GM19239 (cell line): ENCODE measurements at regions not wholly inside any gene's neighbourhood (a gene's known extent, or its start where the extent isn't known, plus 50 kb on each side); places are given as distances from the start of the nearest gene placed in this dataset.
"Not testable (repeated sequence)": the region's sequence is repeated elsewhere in the genome, so short reads cannot be mapped to it uniquely, and the experiment has no call there.

ENCODE experiments used
- DNase-seq: peaks from one replicate; pipeline ENCODE4 v3.0.0; 2011; ENCODE audit warnings: low spot score; ENCODE audit not compliant: insufficient read length
- FAIRE-seq: peaks from 2 replicates; lab custom pipeline; 2011; peaks lifted over from hg19 to GRCh38; lab: Jason Lieb, UNC

- DNase-seq (no peak), FAIRE-seq (no peak)
Observed at GRCh38 chr5:50583621-50584020, 82.8 kb upstream of the PARP8 start.

GRCh38 chr5:50588471-50588870 is 78.0 kb upstream of the PARP8 start:
- DNase-seq, FAIRE-seq: not testable (repeated sequence)

- not testable (repeated sequence) for FAIRE-seq, DNase-seq
Observed at GRCh38 chr5:50590444-50591189, 75.8 kb upstream of the PARP8 start.

GRCh38 chr5:50591338-50591737 is 75.1 kb upstream of the PARP8 start:
- not testable (repeated sequence) for FAIRE-seq, DNase-seq

GRCh38 chr5:50593681-50594080 is 72.8 kb upstream of the PARP8 start:
- FAIRE-seq (no peak), DNase-seq (no peak)

GRCh38 chr5:50595199-50595598 is 71.2 kb upstream of the PARP8 start:
- FAIRE-seq (no peak), DNase-seq (no peak)

- not testable (repeated sequence) for FAIRE-seq, DNase-seq
Observed at GRCh38 chr5:50601576-50601975, 64.9 kb upstream of the PARP8 start.

GRCh38 chr5:50606179-50606578 is 60.3 kb upstream of the PARP8 start:
- FAIRE-seq = no peak
- no peak for DNase-seq

GRCh38 chr5:50607456-50607855 is 59.0 kb upstream of the PARP8 start:
- not testable (repeated sequence) for DNase-seq, FAIRE-seq

GRCh38 chr5:50607953-50608705 is 58.3 kb upstream of the PARP8 start:
- DNase-seq = not testable (repeated sequence)

GRCh38 chr5:50613057-50613456 is 53.4 kb upstream of the PARP8 start:
- not testable (repeated sequence) for DNase-seq, FAIRE-seq

More at GRCh38 chr5:50607953-50608705, 58.3 kb upstream of the PARP8 start:
- FAIRE-seq = not testable (repeated sequence)
